ENCODE measurements at regions not wholly inside any gene's neighbourhood (a gene's known extent, or its start where the extent isn't known, plus 50 kb on each side); places are given as distances from the start of the nearest gene placed in this dataset.

- no peaks in the 10 kb centered on the region for H3K9me3 ChIP-seq (ENCODE audit: insufficient read depth, low read length)
- TF ChIP-seq CTCF (IDR thresholded peaks at IDR 0.05; ENCODE audit: insufficient read depth, low read length, poor library complexity, severe bottlenecking) = no peak
- TF ChIP-seq EZH2phosphoT487 (conservative IDR thresholded peaks at IDR 0.05; ENCODE audit: low read length) = no peak
- H3K36me3 ChIP-seq (ENCODE audit: low read length) = no peaks in the 10 kb centered on the region
- H3K4me2 ChIP-seq (ENCODE audit: low read depth, low read length, poor library complexity, severe bottlenecking) = no peak overlapping the region
- no peak overlapping the region for H3K9ac ChIP-seq (ENCODE audit: low read length)
- no peak overlapping the region for H3K4me3 ChIP-seq (ENCODE audit: insufficient read depth, low read length, poor library complexity, severe bottlenecking)
- H4K20me1 ChIP-seq (ENCODE audit: low read depth, low read length) = no peaks in the 10 kb centered on the region
- H3F3A ChIP-seq (ENCODE audit: insufficient read depth) = no peaks in the 10 kb centered on the region
- H3K9me2 ChIP-seq (replicated peaks; ENCODE audit: insufficient read depth, low read length) = no peaks in the 10 kb centered on the region
- H3K79me2 ChIP-seq (ENCODE audit: insufficient read depth, low read length) = no peaks in the 10 kb centered on the region
- no peaks in the 10 kb centered on the region for H3K27me3 ChIP-seq (ENCODE audit: low read length)
- H2AFZ ChIP-seq (ENCODE audit: low read depth, low read length, severe bottlenecking) = no peak overlapping the region
- H3K27ac ChIP-seq (ENCODE audit: low read depth, low read length) = no peak overlapping the region
Measured at GRCh38 chr12:93174048-93174447, 203.7 kb upstream of the NUDT4 start.

GRCh38 chr12:93174473-93174872 is 203.3 kb upstream of the NUDT4 start:
- Histone ChIP-seq H3K27ac (ENCODE audit: low read depth, low read length) (no peak overlapping the region), H3K4me3 (ENCODE audit: insufficient read depth, low read length, poor library complexity, severe bottlenecking) (no peak overlapping the region)

GRCh38 chr12:93176165-93176564 is 201.6 kb upstream of the NUDT4 start:
- Histone ChIP-seq H3K9ac (ENCODE audit: low read length) (no peak overlapping the region), H3K9me3 (ENCODE audit: insufficient read depth, low read length) (no peaks in the 10 kb centered on the region), H3K4me2 (ENCODE audit: low read depth, low read length, poor library complexity, severe bottlenecking) (no peak overlapping the region), H4K20me1 (ENCODE audit: low read depth, low read length) (no peaks in the 10 kb centered on the region), H3K79me2 (ENCODE audit: insufficient read depth, low read length) (no peaks in the 10 kb centered on the region), H2AFZ (ENCODE audit: low read depth, low read length, severe bottlenecking) (no peak overlapping the region), H3F3A (ENCODE audit: insufficient read depth) (no peaks in the 10 kb centered on the region), H3K27me3 (ENCODE audit: low read length) (no peaks in the 10 kb centered on the region), H3K27ac (ENCODE audit: low read depth, low read length) (no peak overlapping the region), H3K36me3 (ENCODE audit: low read length) (no peaks in the 10 kb centered on the region), H3K4me3 (ENCODE audit: insufficient read depth, low read length, poor library complexity, severe bottlenecking) (no peak overlapping the region), H3K9me2 (replicated peaks; ENCODE audit: insufficient read depth, low read length) (no peaks in the 10 kb centered on the region)
- no peak for TF ChIP-seq EZH2phosphoT487 (conservative IDR thresholded peaks at IDR 0.05; ENCODE audit: low read length)
- no peak for TF ChIP-seq CTCF (IDR thresholded peaks at IDR 0.05; ENCODE audit: insufficient read depth, low read length, poor library complexity, severe bottlenecking)

More at GRCh38 chr12:93174473-93174872, 203.3 kb upstream of the NUDT4 start:
- H3K9me2 ChIP-seq (replicated peaks; ENCODE audit: insufficient read depth, low read length) = no peaks in the 10 kb centered on the region
- H3K79me2 ChIP-seq (ENCODE audit: insufficient read depth, low read length) = no peaks in the 10 kb centered on the region
- no peaks in the 10 kb centered on the region for H3K9me3 ChIP-seq (ENCODE audit: insufficient read depth, low read length)
- no peaks in the 10 kb centered on the region for H3F3A ChIP-seq (ENCODE audit: insufficient read depth)
- H3K9ac ChIP-seq (ENCODE audit: low read length) = no peak overlapping the region
- H3K36me3 ChIP-seq (ENCODE audit: low read length) = no peaks in the 10 kb centered on the region
- no peaks in the 10 kb centered on the region for H3K27me3 ChIP-seq (ENCODE audit: low read length)
- TF ChIP-seq CTCF (IDR thresholded peaks at IDR 0.05; ENCODE audit: insufficient read depth, low read length, poor library complexity, severe bottlenecking) = no peak
- no peak for TF ChIP-seq EZH2phosphoT487 (conservative IDR thresholded peaks at IDR 0.05; ENCODE audit: low read length)
- no peaks in the 10 kb centered on the region for H4K20me1 ChIP-seq (ENCODE audit: low read depth, low read length)
- H2AFZ ChIP-seq (ENCODE audit: low read depth, low read length, severe bottlenecking) = no peak overlapping the region
- no peak overlapping the region for H3K4me2 ChIP-seq (ENCODE audit: low read depth, low read length, poor library complexity, severe bottlenecking)

All from SU-DHL-6 (cell line).